NT2/D1 (cell line): ENCODE measurements at regions not wholly inside any gene's neighbourhood (a gene's known extent, or its start where the extent isn't known, plus 50 kb on each side); places are given as distances from the start of the nearest gene placed in this dataset.

Experiments used
- YY1 ChIP-seq: IDR thresholded peaks from 2 replicates; pipeline ENCODE4 v1.6.1; 2011; ENCODE audit not compliant: insufficient read length, insufficient read depth
- ZNF274 ChIP-seq: IDR thresholded peaks from 2 replicates; pipeline ENCODE4 v1.6.1; 2011; ENCODE audit warnings: mild to moderate bottlenecking, low read depth, low read length

GRCh38 chr13:86591862-86592261 lies 792.6 kb upstream of the SLITRK6 start:
- TF ChIP-seq ZNF274 (no peak), YY1 (no peak)
